Transverse colon (tissue), 3 donors: ENCODE measurements at regions not wholly inside any gene's neighbourhood (a gene's known extent, or its start where the extent isn't known, plus 50 kb on each side); places are given as distances from the start of the nearest gene placed in this dataset.

Experiments
- POLR2A ChIP-seq: fragments of 450-650 bp; IDR thresholded peaks from one replicate; pipeline ENCODE4 v1.6.1; 2016; ENCODE audit warnings: antibody characterized with exemption, mild to moderate bottlenecking, moderate library complexity
- TF ChIP-seq, protein P1 (sequence below), 5 experiments: fragments of 200-600 bp in 3 of 5; fragments of 450-650 bp in 2 of 5; sonication (generic) in 3 of 5; IDR thresholded peaks; 1 replicate in 2 of 5; 2 replicates in 3 of 5; pipeline ENCODE4 v1.5.1; 2016 to 2017; ENCODE audit warnings: antibody characterized with exemption in 5 of 5, inconsistent platforms in 3 of 5, mild to moderate bottlenecking in 2 of 5, moderate library complexity in 1 of 5

DNA sequence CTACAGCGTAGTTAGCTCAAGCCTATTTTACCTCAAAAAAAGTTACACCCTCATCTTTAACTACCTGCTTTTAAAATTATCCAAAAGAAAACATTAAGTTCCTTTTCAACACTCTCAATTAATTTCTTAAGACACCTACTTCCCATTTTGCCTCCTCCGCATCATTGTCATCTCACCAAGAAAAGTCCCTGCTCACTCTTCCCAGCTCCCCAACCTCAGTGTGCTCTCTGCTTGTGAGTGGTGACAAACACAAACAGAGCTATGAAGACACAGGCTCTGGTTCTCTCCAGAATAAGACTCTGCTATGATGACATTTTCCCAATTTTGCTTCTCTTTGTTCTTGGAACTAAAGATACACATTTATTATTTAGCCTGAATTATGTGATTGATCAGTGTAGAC lies 385.1 kb upstream of the HTR2A start:
- TF ChIP-seq, protein P1, sequence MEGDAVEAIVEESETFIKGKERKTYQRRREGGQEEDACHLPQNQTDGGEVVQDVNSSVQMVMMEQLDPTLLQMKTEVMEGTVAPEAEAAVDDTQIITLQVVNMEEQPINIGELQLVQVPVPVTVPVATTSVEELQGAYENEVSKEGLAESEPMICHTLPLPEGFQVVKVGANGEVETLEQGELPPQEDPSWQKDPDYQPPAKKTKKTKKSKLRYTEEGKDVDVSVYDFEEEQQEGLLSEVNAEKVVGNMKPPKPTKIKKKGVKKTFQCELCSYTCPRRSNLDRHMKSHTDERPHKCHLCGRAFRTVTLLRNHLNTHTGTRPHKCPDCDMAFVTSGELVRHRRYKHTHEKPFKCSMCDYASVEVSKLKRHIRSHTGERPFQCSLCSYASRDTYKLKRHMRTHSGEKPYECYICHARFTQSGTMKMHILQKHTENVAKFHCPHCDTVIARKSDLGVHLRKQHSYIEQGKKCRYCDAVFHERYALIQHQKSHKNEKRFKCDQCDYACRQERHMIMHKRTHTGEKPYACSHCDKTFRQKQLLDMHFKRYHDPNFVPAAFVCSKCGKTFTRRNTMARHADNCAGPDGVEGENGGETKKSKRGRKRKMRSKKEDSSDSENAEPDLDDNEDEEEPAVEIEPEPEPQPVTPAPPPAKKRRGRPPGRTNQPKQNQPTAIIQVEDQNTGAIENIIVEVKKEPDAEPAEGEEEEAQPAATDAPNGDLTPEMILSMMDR (IDR thresholded peaks at IDR 0.05): no peak
- TF ChIP-seq POLR2A: no peak
